Mammary epithelial cell (primary cell): ENCODE measurements at regions not wholly inside any gene's neighbourhood (a gene's known extent, or its start where the extent isn't known, plus 50 kb on each side); places are given as distances from the start of the nearest gene placed in this dataset.

Source experiments
- EZH2 ChIP-seq: IDR thresholded peaks from 2 replicates; pipeline ENCODE4 v1.6.1; 2012; ENCODE audit warnings: low read length, inconsistent platforms, borderline replicate concordance
- TF ChIP-seq, protein P1 (sequence below), 2 donors: IDR thresholded peaks in 1 of 2; conservative IDR thresholded peaks in 1 of 2; 2 replicates each; pipeline ENCODE4 v1.5.1; 2011 to 2012; ENCODE audit warnings: inconsistent platforms in 2 of 2, low read length in 2 of 2, mild to moderate bottlenecking in 2 of 2, control low read depth in 1 of 2, low read depth in 1 of 2; ENCODE audit not compliant: insufficient read depth in 1 of 2; ENCODE audit errors: extremely low read depth in 1 of 2

DNA sequence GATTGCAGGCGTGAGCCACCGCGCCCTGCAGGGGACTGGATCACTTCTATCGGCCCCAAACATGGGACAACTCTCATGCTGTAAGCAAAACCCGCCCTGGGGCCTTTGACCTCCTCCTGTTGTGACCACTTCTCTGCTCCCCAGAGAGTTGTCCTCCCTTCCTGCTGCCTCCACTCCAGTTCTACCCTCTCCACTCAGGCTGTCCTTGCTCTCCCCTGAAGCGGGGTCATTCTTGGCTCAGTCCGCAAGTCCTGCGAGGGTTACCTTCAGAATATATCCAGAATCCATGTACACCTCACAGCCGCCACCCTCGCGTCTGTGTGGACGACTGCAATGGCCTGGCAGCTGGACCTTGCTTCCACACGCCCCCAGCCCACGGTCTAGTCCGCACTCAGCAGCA lies 273.7 kb downstream of the PBX3 start:
- TF ChIP-seq, protein P1, sequence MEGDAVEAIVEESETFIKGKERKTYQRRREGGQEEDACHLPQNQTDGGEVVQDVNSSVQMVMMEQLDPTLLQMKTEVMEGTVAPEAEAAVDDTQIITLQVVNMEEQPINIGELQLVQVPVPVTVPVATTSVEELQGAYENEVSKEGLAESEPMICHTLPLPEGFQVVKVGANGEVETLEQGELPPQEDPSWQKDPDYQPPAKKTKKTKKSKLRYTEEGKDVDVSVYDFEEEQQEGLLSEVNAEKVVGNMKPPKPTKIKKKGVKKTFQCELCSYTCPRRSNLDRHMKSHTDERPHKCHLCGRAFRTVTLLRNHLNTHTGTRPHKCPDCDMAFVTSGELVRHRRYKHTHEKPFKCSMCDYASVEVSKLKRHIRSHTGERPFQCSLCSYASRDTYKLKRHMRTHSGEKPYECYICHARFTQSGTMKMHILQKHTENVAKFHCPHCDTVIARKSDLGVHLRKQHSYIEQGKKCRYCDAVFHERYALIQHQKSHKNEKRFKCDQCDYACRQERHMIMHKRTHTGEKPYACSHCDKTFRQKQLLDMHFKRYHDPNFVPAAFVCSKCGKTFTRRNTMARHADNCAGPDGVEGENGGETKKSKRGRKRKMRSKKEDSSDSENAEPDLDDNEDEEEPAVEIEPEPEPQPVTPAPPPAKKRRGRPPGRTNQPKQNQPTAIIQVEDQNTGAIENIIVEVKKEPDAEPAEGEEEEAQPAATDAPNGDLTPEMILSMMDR (conservative IDR thresholded peaks at IDR 0.05 in 1 of 2, IDR thresholded peaks at IDR 0.05 in 1 of 2; ENCODE audit: extremely low read depth in 1 of 2, insufficient read depth in 1 of 2, low read depth in 1 of 2, low read length in 2 of 2), result no peak
- no peak for TF ChIP-seq EZH2
